ENCODE measurements at regions not wholly inside any gene's neighbourhood (a gene's known extent, or its start where the extent isn't known, plus 50 kb on each side); places are given as distances from the start of the nearest gene placed in this dataset.

DNA sequence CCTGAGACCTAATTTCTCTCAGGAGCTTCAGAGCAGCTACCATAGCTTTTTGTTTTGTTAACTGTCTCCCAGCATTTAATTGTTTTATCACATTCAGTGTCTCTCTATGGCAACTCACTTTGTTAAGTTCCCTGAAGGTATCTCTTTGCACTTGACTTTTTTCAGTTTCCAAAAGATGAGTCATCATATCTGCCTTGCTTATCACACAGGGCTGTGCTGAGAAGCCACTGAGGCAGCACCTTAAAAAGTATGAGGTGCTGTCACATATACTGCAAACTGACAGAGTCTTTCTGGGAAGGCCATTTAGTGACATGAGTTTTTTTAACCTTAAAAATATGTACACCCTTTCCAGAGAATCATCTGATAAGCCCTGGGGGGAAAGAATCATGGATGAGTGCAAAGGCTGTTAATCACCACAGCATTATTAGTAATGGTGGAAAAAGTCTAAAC is 56.8 kb downstream of the PPP1R3C start:
- no peaks in the 10 kb centered on the region for H3K36me3 ChIP-seq
- H3K9me3 ChIP-seq (replicated peaks in 1 of 11) = peaks cover 0 to 7% (median 0%) of the 10 kb centered on the region in 11 experiments; a peak in 5 of 22 replicates
- H3K9ac ChIP-seq = no peak overlapping the region
- H3K4me3 ChIP-seq = no peak overlapping the region
- H3K4me1 ChIP-seq = peaks cover 0 to 10% (median 7%) of the 10 kb centered on the region in 10 experiments; a peak in 10 of 20 replicates
- no peaks in the 10 kb centered on the region for H3K27me3 ChIP-seq
- no peaks in the 10 kb centered on the region for H4K20me1 ChIP-seq
- TF ChIP-seq Cebpa-rat (IDR thresholded peaks at IDR 0.05) = no peak
- H3K27ac ChIP-seq = no peak overlapping the region
- no peak overlapping the region for H3K4me2 ChIP-seq

- Histone ChIP-seq H3K4me3 (no peak overlapping the region), H3K9ac (no peak overlapping the region)
Measured at GRCh38 chr10:91575044-91575610, 57.7 kb downstream of the PPP1R3C start.

DNA sequence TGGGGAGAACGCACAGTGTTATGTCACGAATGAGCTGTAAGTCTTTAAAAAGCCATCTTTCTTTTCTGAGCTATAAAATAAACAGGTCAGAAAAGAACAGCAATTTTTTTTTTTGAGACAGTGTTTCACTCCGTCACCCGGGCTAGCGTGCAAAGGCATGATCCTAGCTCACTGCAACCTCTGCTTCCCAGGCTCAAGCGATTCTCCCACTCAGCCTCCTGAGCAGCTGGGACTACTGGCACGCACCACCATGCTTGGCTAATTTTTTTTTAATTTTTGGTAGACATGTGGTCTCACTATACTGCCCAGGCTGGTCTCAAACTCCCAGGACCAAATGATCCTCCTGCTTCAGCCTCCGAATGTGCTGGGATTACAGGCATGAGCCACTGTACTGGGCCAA is 58.6 kb downstream of the PPP1R3C start:
- Histone ChIP-seq H3K27ac (no peak overlapping the region), H3K9ac (no peak overlapping the region), H3K27me3 (no peaks in the 10 kb centered on the region), H4K20me1 (no peaks in the 10 kb centered on the region), H3K4me2 (no peak overlapping the region), H3K4me1 (peaks cover 0 to 12% (median 7%) of the 10 kb centered on the region in 10 experiments; a peak in 10 of 20 replicates), H3K36me3 (no peaks in the 10 kb centered on the region), H3K4me3 (no peak overlapping the region), H3K9me3 (replicated peaks in 1 of 11) (no peaks in the 10 kb centered on the region)
- no peak for TF ChIP-seq Cebpa-rat (IDR thresholded peaks at IDR 0.05)

More at GRCh38 chr10:91575044-91575610, 57.7 kb downstream of the PPP1R3C start:
- Histone ChIP-seq H3K27ac (no peak overlapping the region), H3K36me3 (no peaks in the 10 kb centered on the region), H4K20me1 (no peaks in the 10 kb centered on the region), H3K9me3 (replicated peaks in 1 of 11) (no peaks in the 10 kb centered on the region), H3K4me2 (no peak overlapping the region), H3K4me1 (peaks cover 0 to 12% (median 7%) of the 10 kb centered on the region in 10 experiments; a peak in 10 of 20 replicates), H3K27me3 (no peaks in the 10 kb centered on the region)
- no peak for TF ChIP-seq Cebpa-rat (IDR thresholded peaks at IDR 0.05)

- no peaks in the 10 kb centered on the region for H4K20me1 ChIP-seq
- H3K4me3 ChIP-seq = no peak overlapping the region
- H3K27me3 ChIP-seq = no peaks in the 10 kb centered on the region
- H3K36me3 ChIP-seq = no peaks in the 10 kb centered on the region
- H3K4me2 ChIP-seq = no peak overlapping the region
- no peak overlapping the region for H3K9ac ChIP-seq
- peaks cover 0 to 7% (median 0%) of the 10 kb centered on the region in 11 experiments; a peak in 1 of 22 replicates for H3K9me3 ChIP-seq (replicated peaks in 1 of 11)
- peaks cover 0 to 12% (median 7%) of the 10 kb centered on the region in 10 experiments; a peak in 10 of 20 replicates for H3K4me1 ChIP-seq
- H3K27ac ChIP-seq = no peak overlapping the region
- TF ChIP-seq Cebpa-rat (IDR thresholded peaks at IDR 0.05) = no peak
Measured at GRCh38 chr10:91573320-91573719, 59.6 kb downstream of the PPP1R3C start.

DNA sequence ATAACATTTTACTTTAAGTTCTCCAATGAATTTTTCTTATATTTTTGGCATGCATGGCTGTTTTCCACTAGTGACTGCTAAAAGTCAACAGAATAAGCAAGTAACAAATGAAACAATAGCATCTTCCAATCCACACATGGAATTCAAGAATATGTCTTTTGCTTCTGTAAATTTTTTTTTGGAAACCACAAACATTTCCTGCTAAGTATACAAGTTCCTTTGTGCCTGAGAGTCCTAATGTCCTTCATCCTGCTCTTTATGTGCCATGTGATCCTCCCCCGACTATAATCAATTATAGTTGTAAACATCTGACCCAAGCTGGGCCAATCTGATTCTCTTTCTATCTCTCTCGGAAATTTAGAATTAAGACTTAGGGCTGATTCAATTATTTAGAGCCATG is 61.2 kb downstream of the PPP1R3C start:
- Histone ChIP-seq H3K4me3 (no peak overlapping the region), H4K20me1 (no peaks in the 10 kb centered on the region), H3K9ac (no peak overlapping the region), H3K9me3 (replicated peaks in 1 of 11) (peaks cover 0 to 7% (median 0%) of the 10 kb centered on the region in 11 experiments; a peak in 1 of 22 replicates), H3K27ac (no peak overlapping the region), H3K4me2 (peak overlapping the region in 8 of 11 experiments; percentile 3 to 50 (median 20); a peak in 12 of 22 replicates), H3K27me3 (no peaks in the 10 kb centered on the region), H3K36me3 (no peaks in the 10 kb centered on the region), H3K4me1 (peaks cover 0 to 12% (median 7%) of the 10 kb centered on the region in 10 experiments; a peak in 10 of 20 replicates)
- TF ChIP-seq Cebpa-rat (IDR thresholded peaks at IDR 0.05) = no peak

- Histone ChIP-seq H3K4me1 (peaks cover 0 to 17% (median 7%) of the 10 kb centered on the region in 10 experiments; a peak in 10 of 20 replicates), H4K20me1 (no peaks in the 10 kb centered on the region), H3K4me3 (no peak overlapping the region), H3K9me3 (replicated peaks in 1 of 11) (peaks cover 0 to 7% (median 0%) of the 10 kb centered on the region in 11 experiments; a peak in 1 of 22 replicates), H3K27ac (no peak overlapping the region), H3K36me3 (no peaks in the 10 kb centered on the region), H3K27me3 (no peaks in the 10 kb centered on the region), H3K9ac (no peak overlapping the region), H3K4me2 (peak overlapping the region in 3 of 11 experiments; percentile 12 to 24 (median 23); a peak in 4 of 22 replicates)
- no peak for TF ChIP-seq Cebpa-rat (IDR thresholded peaks at IDR 0.05)
Measured at GRCh38 chr10:91570220-91570619, 62.7 kb downstream of the PPP1R3C start.

- no peak for TF ChIP-seq Cebpa-rat (IDR thresholded peaks at IDR 0.05)
- Histone ChIP-seq H3K27ac (no peak overlapping the region), H3K4me2 (no peak overlapping the region), H3K36me3 (no peaks in the 10 kb centered on the region), H3K9ac (no peak overlapping the region), H3K4me1 (peaks cover 0 to 17% (median 7%) of the 10 kb centered on the region in 10 experiments; a peak in 10 of 20 replicates), H3K27me3 (no peaks in the 10 kb centered on the region), H3K9me3 (replicated peaks in 1 of 11) (peaks cover 0 to 7% (median 0%) of the 10 kb centered on the region in 11 experiments; a peak in 1 of 22 replicates), H4K20me1 (no peaks in the 10 kb centered on the region), H3K4me3 (no peak overlapping the region)
Measured at GRCh38 chr10:91569522-91569921, 63.3 kb downstream of the PPP1R3C start.

DNA sequence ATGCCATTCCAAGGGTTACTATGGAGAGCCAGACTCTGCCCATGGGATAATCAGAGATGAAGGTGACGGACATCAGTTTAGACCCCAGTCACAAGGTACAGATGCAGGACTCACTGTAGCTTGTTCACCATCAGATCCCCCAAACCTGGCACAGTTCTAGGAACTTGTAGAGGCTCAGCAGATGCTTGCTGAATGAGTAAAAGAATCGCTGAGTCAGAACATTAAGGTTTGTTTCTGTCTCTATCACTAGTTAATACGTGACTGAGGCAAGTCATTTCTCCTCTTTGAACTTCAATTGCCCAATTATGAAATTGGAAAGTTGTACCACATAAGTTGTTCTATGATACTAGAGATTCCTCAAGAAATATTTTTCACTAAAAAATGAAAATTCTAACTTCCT is 65.1 kb downstream of the PPP1R3C start:
- Histone ChIP-seq H3K4me2 (no peak overlapping the region), H3K27ac (no peak overlapping the region)
- no peak for TF ChIP-seq Cebpa-rat (IDR thresholded peaks at IDR 0.05)

GRCh38 chr10:91566115-91566514 is 66.8 kb downstream of the PPP1R3C start:
- Histone ChIP-seq H3K36me3 (no peaks in the 10 kb centered on the region), H3K9me3 (replicated peaks in 1 of 11) (peaks cover 8 to 23% (median 13%) of the 10 kb centered on the region in 11 experiments), H3K4me1 (peaks cover 0 to 11% (median 0%) of the 10 kb centered on the region in 10 experiments; a peak in 7 of 20 replicates), H3K27ac (no peak overlapping the region), H3K4me2 (peak overlapping the region in 2 of 11 experiments; percentile 18 to 28; a peak in 3 of 22 replicates), H3K9ac (no peak overlapping the region), H3K27me3 (no peaks in the 10 kb centered on the region), H4K20me1 (no peaks in the 10 kb centered on the region), H3K4me3 (no peak overlapping the region)
- TF ChIP-seq Cebpa-rat (IDR thresholded peaks at IDR 0.05) = no peak

More for the DNA sequence above, 65.1 kb downstream of the PPP1R3C start:
- Histone ChIP-seq H3K9ac (no peak overlapping the region), H4K20me1 (no peaks in the 10 kb centered on the region), H3K27me3 (no peaks in the 10 kb centered on the region), H3K4me1 (peaks cover 0 to 17% (median 7%) of the 10 kb centered on the region in 10 experiments; a peak in 10 of 20 replicates), H3K9me3 (replicated peaks in 1 of 11) (peaks cover 0 to 7% (median 0%) of the 10 kb centered on the region in 11 experiments; a peak in 4 of 22 replicates), H3K36me3 (no peaks in the 10 kb centered on the region), H3K4me3 (no peak overlapping the region)
